DND-41 (cell line): ENCODE measurements at regions not wholly inside any gene's neighbourhood (a gene's known extent, or its start where the extent isn't known, plus 50 kb on each side); places are given as distances from the start of the nearest gene placed in this dataset.

Source experiments
- ATAC-seq: fragments of 200-7000 bp; cut with Tn5 transposase; 3 replicates; pipeline ENCODE4 v1.9.1; 2021; ENCODE audit warnings: low read depth; ENCODE audit not compliant: insufficient read depth
- DNase-seq: peaks from one replicate; pipeline ENCODE4 v3.0.0-alpha.2; 2020
- H2AFZ ChIP-seq: 2 replicates; pipeline ENCODE4 v1.6.0; 2012; ENCODE audit warnings: low read depth, low read length
- H3K27ac ChIP-seq: 2 replicates; pipeline ENCODE4 v1.5.1; 2012; ENCODE audit warnings: low read length, inconsistent platforms
- H3K27me3 ChIP-seq: fragments of 200-600 bp; sonication (generic); 2 replicates; pipeline ENCODE4 v1.6.0; 2012; ENCODE audit warnings: low read length, mild to moderate bottlenecking, inconsistent platforms; ENCODE audit not compliant: insufficient read depth, poor library complexity
- H3K36me3 ChIP-seq: 2 replicates; pipeline ENCODE4 v1.5.1; 2012; ENCODE audit warnings: low read length, inconsistent platforms; ENCODE audit not compliant: insufficient read depth
- H3K4me1 ChIP-seq: 2 replicates; pipeline ENCODE4 v1.5.1; 2012; ENCODE audit warnings: mild to moderate bottlenecking, low read length; ENCODE audit not compliant: insufficient read depth
- H3K4me2 ChIP-seq: 2 replicates; pipeline ENCODE4 v1.6.0; 2012; ENCODE audit warnings: mild to moderate bottlenecking, moderate library complexity, low read length, inconsistent platforms; ENCODE audit not compliant: insufficient read depth
- H3K4me3 ChIP-seq, 2 experiments: fragments of 200-600 bp in 1 of 2; shearing (Covaris generic) in 1 of 2; 2 replicates each; pipeline ENCODE4 v1.5.1; 2012 to 2016; ENCODE audit warnings: inconsistent platforms in 2 of 2, low read length in 2 of 2, mild to moderate bottlenecking in 2 of 2, low read depth in 1 of 2, moderate library complexity in 1 of 2
- H3K79me2 ChIP-seq: 2 replicates; pipeline ENCODE4 v1.6.0; 2012; ENCODE audit warnings: low read length, inconsistent platforms; ENCODE audit not compliant: insufficient read depth
- H3K9ac ChIP-seq: 2 replicates; pipeline ENCODE4 v1.6.0; 2012; ENCODE audit warnings: low read depth, mild to moderate bottlenecking, inconsistent platforms, low read length, moderate library complexity
- H3K9me3 ChIP-seq: 2 replicates; pipeline ENCODE4 v1.5.1; 2012; ENCODE audit warnings: low read length, moderate library complexity, mild to moderate bottlenecking, inconsistent platforms; ENCODE audit not compliant: insufficient read depth, severe bottlenecking
- H4K20me1 ChIP-seq: 2 replicates; pipeline ENCODE4 v1.6.0; 2012; ENCODE audit warnings: low read length; ENCODE audit not compliant: insufficient read depth
- EZH2 ChIP-seq: IDR thresholded peaks from 3 replicates; pipeline ENCODE4 v1.6.1; 2012; ENCODE audit warnings: borderline replicate concordance, low read depth, mild to moderate bottlenecking, moderate library complexity, low read length, inconsistent platforms; ENCODE audit not compliant: severe bottlenecking
- TF ChIP-seq, protein P1 (sequence below): IDR thresholded peaks from 2 replicates; pipeline ENCODE4 v1.5.1; 2012; ENCODE audit warnings: borderline replicate concordance, low read length, moderate library complexity, mild to moderate bottlenecking; ENCODE audit not compliant: poor library complexity, severe bottlenecking; ENCODE audit errors: extremely low read depth

DNA sequence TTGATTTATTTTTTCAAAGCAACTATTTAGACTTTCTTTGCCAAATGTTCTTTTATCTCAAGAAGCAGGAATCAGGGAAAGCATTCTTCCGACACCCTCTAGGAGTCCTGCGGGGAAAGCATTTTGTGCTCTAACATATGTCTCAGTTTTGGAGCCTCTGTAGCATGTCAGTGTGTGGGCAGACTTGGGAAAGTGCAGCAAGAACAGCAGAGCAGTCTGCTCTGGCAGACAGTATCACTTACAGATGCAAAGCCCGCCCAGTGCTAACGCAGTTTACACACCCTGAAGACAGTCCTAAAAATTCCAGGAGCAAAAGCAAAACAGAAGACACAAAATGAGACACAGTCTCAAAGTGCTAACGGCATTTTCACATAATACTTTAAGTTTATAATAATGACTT, 393.5 kb downstream of the KLF12 start:
- DNase-seq: no peak
- Histone ChIP-seq H3K27ac (no peak overlapping the region), H4K20me1 (no peaks in the 10 kb centered on the region), H3K79me2 (no peaks in the 10 kb centered on the region; the same call in 1 of the 2 replicates), H3K9ac (no peak overlapping the region), H3K4me1 (no peaks in the 10 kb centered on the region), H3K4me3 (no peak overlapping the region), H3K4me2 (no peak overlapping the region), H3K36me3 (peaks cover 12% of the 10 kb centered on the region), H3K27me3 (no peaks in the 10 kb centered on the region), H3K9me3 (no peaks in the 10 kb centered on the region), H2AFZ (no peak overlapping the region)
- TF ChIP-seq, protein P1, sequence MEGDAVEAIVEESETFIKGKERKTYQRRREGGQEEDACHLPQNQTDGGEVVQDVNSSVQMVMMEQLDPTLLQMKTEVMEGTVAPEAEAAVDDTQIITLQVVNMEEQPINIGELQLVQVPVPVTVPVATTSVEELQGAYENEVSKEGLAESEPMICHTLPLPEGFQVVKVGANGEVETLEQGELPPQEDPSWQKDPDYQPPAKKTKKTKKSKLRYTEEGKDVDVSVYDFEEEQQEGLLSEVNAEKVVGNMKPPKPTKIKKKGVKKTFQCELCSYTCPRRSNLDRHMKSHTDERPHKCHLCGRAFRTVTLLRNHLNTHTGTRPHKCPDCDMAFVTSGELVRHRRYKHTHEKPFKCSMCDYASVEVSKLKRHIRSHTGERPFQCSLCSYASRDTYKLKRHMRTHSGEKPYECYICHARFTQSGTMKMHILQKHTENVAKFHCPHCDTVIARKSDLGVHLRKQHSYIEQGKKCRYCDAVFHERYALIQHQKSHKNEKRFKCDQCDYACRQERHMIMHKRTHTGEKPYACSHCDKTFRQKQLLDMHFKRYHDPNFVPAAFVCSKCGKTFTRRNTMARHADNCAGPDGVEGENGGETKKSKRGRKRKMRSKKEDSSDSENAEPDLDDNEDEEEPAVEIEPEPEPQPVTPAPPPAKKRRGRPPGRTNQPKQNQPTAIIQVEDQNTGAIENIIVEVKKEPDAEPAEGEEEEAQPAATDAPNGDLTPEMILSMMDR: no peak
- TF ChIP-seq EZH2: no peak
- no peak for ATAC-seq

GRCh38 chr13:73739394-73739793, 394.8 kb downstream of the KLF12 start:
- TF ChIP-seq EZH2: no peak
- TF ChIP-seq, protein P1: no peak
- Histone ChIP-seq H3K79me2 (no peaks in the 10 kb centered on the region; the same call in 1 of the 2 replicates), H2AFZ (no peak overlapping the region), H3K9ac (no peak overlapping the region), H3K4me1 (no peaks in the 10 kb centered on the region), H4K20me1 (no peaks in the 10 kb centered on the region), H3K4me3 (no peak overlapping the region), H3K36me3 (peaks cover 13% of the 10 kb centered on the region), H3K4me2 (no peak overlapping the region), H3K27ac (no peak overlapping the region), H3K9me3 (no peaks in the 10 kb centered on the region), H3K27me3 (no peaks in the 10 kb centered on the region)
- DNase-seq (no peak), ATAC-seq (no peak)

DNA sequence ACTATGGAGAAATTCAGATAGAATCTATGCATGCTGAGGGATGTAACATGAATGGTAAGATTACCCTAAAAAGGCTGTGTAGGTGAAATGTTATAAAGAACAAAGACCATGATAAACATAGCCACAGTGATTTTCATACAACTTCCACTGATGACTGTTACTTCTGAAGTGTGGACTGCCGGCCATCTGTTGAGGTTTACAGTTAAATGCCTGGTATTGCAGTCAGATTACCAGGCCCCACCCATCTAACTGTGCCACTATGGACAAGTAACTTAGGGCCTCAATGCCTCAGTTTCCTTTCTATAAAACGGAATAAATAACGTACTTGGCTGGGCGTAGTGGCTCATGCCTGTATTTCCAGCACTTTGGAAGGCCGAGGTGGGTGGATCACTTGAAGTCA, 395.6 kb downstream of the KLF12 start:
- Histone ChIP-seq H4K20me1 (no peaks in the 10 kb centered on the region), H3K27me3 (no peaks in the 10 kb centered on the region), H2AFZ (no peak overlapping the region), H3K27ac (no peak overlapping the region), H3K4me2 (no peak overlapping the region), H3K4me1 (no peaks in the 10 kb centered on the region), H3K79me2 (no peaks in the 10 kb centered on the region; the same call in 1 of the 2 replicates), H3K36me3 (peaks cover 12% of the 10 kb centered on the region; the same call in 1 of the 2 replicates), H3K9me3 (no peaks in the 10 kb centered on the region), H3K9ac (no peak overlapping the region), H3K4me3 (no peak overlapping the region)
- ATAC-seq: no peak
- DNase-seq: no peak
- TF ChIP-seq, protein P1: no peak
- TF ChIP-seq EZH2: no peak

GRCh38 chr13:73737214-73737613, 397.0 kb downstream of the KLF12 start:
- DNase-seq: no peak
- H4K20me1 ChIP-seq: no peaks in the 10 kb centered on the region
- no peak for ATAC-seq
- no peaks in the 10 kb centered on the region for H3K4me1 ChIP-seq
- H3K9me3 ChIP-seq: no peaks in the 10 kb centered on the region
- no peak overlapping the region for H3K27ac ChIP-seq
- no peak overlapping the region for H2AFZ ChIP-seq
- peaks cover 12% of the 10 kb centered on the region; the same call in 1 of the 2 replicates for H3K36me3 ChIP-seq
- TF ChIP-seq, protein P1: no peak
- no peak for TF ChIP-seq EZH2
- no peak overlapping the region for H3K4me2 ChIP-seq
- H3K27me3 ChIP-seq: no peaks in the 10 kb centered on the region
- no peak overlapping the region for H3K9ac ChIP-seq
- no peak overlapping the region for H3K4me3 ChIP-seq
- no peaks in the 10 kb centered on the region; the same call in 1 of the 2 replicates for H3K79me2 ChIP-seq
